ENCODE measurements at regions not wholly inside any gene's neighbourhood (a gene's known extent, or its start where the extent isn't known, plus 50 kb on each side); places are given as distances from the start of the nearest gene placed in this dataset.

DNA sequence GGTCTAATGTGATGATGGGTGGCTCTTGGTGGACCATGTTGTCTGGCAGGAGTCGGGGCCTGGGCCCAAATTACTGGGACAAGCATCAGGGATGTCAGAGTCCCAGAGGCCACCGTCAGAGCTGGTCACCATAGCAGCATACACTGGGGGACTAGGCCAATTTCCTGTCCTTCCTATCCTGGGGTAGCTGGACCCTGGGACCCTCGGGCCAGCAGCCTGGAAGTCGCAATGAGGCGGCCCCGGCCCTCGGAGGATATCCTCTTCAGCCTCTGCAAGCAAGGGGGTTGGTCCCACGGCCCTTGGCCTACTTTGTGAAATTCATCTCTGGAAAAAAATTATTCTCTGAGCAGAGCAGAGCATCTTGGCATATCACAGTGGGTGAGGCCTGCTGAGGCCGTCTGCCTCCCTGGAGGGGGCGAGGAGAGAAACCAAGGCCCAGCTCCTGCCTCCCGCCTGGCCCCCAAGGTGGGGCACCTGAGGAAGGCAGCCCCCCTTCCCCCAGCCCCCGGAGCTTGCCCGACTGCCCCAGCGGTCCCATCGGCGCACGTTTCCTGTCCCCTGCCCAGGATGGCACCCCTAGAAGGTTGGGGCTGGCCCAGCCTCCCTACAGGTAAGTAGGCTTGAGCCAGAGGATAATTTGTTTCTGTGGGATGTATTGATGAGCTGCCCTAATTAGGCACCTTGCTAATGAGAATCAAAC is 135.0 kb upstream of the MYL2 start:
- no peak for ATAC-seq
- TF ChIP-seq OSR1 (CRISPR knock-in tag; IDR thresholded peaks at IDR 0.05): no peak

DNA sequence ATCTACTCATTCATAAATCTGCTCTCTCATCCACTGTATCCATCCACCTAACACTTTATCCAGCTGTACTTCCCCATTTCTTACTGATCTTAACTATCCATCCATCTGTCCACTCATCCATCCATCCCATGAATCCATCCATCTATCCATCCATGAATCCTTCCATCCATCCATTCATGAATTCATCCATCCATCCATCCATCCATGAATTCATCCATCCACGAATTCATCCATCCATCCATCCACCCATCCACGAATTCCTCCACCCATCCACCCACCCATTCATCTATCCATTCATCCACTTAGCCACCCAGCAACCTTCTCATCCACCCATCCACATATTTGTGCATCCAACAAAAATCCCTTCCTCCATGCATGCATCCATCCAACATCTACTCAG is 128.6 kb upstream of the MYL2 start:
- TF ChIP-seq OSR1 (CRISPR knock-in tag; IDR thresholded peaks at IDR 0.05) (no peak), TCF4 (CRISPR knock-in tag; IDR thresholded peaks at IDR 0.05; ENCODE audit: borderline replicate concordance) (no peak), ZNF565 (CRISPR knock-in tag; conservative IDR thresholded peaks at IDR 0.05; ENCODE audit: low read depth) (no peak), GLIS3 (CRISPR knock-in tag; IDR thresholded peaks at IDR 0.05) (no peak), ZNF70 (CRISPR knock-in tag; IDR thresholded peaks at IDR 0.05) (no peak), RARB (CRISPR knock-in tag; IDR thresholded peaks at IDR 0.05) (no peak)
- ATAC-seq: no peak

DNA sequence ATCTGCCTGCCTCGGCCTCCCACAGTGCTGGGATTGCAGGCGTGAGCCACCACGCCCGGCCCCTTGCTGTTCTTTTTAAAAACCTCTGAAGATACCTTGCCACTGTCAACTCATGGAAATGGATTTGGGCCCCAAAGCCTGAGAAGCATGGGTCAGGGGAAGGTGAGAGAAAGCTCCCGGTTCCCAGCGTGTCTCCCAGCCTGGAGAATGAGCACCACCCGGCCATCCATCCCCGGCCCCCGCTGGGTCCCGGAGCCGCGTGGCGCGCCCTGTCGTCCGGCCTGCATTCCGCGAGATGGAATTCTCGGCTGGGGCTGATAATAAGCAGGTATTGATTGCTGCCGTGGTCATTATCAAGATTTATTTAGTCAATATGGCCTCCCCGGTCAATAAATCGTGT is 126.5 kb upstream of the MYL2 start:
- no peak for ATAC-seq
- TF ChIP-seq ESRRG (CRISPR knock-in tag; IDR thresholded peaks at IDR 0.05): no peak
- TF ChIP-seq ARNTL (CRISPR knock-in tag; IDR thresholded peaks at IDR 0.05; ENCODE audit: borderline replicate concordance, low read depth): no peak
- no peak for TF ChIP-seq GLIS3 (CRISPR knock-in tag; IDR thresholded peaks at IDR 0.05)
- no peak for TF ChIP-seq BACH2 (CRISPR knock-in tag; IDR thresholded peaks at IDR 0.05; ENCODE audit: borderline replicate concordance)
- no peak for TF ChIP-seq TCF4 (CRISPR knock-in tag; IDR thresholded peaks at IDR 0.05; ENCODE audit: borderline replicate concordance)
- TF ChIP-seq, protein P1, sequence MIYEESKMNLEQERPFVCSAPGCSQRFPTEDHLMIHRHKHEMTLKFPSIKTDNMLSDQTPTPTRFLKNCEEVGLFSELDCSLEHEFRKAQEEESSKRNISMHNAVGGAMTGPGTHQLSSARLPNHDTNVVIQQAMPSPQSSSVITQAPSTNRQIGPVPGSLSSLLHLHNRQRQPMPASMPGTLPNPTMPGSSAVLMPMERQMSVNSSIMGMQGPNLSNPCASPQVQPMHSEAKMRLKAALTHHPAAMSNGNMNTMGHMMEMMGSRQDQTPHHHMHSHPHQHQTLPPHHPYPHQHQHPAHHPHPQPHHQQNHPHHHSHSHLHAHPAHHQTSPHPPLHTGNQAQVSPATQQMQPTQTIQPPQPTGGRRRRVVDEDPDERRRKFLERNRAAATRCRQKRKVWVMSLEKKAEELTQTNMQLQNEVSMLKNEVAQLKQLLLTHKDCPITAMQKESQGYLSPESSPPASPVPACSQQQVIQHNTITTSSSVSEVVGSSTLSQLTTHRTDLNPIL (CRISPR knock-in tag; IDR thresholded peaks at IDR 0.05; ENCODE audit: low read depth): no peak
- TF ChIP-seq SNAI2 (CRISPR knock-in tag; IDR thresholded peaks at IDR 0.05): no peak
- TF ChIP-seq ZNF565 (CRISPR knock-in tag; conservative IDR thresholded peaks at IDR 0.05; ENCODE audit: low read depth): no peak
- TF ChIP-seq ZNF8 (CRISPR knock-in tag; IDR thresholded peaks at IDR 0.05): no peak

DNA sequence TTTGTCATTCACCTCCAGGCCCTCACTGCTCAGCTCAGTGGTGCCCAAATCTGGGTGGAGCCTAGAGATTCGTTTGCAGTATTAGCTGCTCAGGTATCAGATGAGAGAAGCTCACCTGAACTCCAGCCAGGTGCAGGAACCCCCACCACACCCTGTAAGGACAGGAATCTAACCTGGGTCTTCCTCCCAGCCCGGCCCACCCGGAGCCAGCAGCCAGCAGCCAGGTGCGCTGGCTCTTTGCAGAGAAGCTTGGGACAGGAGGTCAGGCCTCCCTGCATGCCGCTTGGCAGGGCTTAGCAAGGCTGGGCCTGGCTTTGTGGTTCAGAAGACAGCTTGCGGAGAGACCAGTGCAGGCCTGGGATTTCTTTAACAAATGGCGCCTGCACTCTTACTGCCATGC is 125.6 kb upstream of the MYL2 start:
- TF ChIP-seq ZNF70 (CRISPR knock-in tag; IDR thresholded peaks at IDR 0.05) (no peak), ZNF565 (CRISPR knock-in tag; conservative IDR thresholded peaks at IDR 0.05; ENCODE audit: low read depth) (no peak), TCF4 (CRISPR knock-in tag; IDR thresholded peaks at IDR 0.05; ENCODE audit: borderline replicate concordance) (no peak), ISL1 (CRISPR knock-in tag; IDR thresholded peaks at IDR 0.05) (no peak), RARB (CRISPR knock-in tag; IDR thresholded peaks at IDR 0.05) (no peak), BACH2 (CRISPR knock-in tag; IDR thresholded peaks at IDR 0.05; ENCODE audit: borderline replicate concordance) (no peak), ESRRG (CRISPR knock-in tag; IDR thresholded peaks at IDR 0.05) (no peak), TOX (CRISPR knock-in tag; IDR thresholded peaks at IDR 0.05; ENCODE audit: borderline replicate concordance) (no peak)
- TF ChIP-seq, protein P2, sequence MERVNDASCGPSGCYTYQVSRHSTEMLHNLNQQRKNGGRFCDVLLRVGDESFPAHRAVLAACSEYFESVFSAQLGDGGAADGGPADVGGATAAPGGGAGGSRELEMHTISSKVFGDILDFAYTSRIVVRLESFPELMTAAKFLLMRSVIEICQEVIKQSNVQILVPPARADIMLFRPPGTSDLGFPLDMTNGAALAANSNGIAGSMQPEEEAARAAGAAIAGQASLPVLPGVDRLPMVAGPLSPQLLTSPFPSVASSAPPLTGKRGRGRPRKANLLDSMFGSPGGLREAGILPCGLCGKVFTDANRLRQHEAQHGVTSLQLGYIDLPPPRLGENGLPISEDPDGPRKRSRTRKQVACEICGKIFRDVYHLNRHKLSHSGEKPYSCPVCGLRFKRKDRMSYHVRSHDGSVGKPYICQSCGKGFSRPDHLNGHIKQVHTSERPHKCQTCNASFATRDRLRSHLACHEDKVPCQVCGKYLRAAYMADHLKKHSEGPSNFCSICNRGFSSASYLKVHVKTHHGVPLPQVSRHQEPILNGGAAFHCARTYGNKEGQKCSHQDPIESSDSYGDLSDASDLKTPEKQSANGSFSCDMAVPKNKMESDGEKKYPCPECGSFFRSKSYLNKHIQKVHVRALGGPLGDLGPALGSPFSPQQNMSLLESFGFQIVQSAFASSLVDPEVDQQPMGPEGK (CRISPR knock-in tag; IDR thresholded peaks at IDR 0.05; ENCODE audit: borderline replicate concordance): no peak

DNA sequence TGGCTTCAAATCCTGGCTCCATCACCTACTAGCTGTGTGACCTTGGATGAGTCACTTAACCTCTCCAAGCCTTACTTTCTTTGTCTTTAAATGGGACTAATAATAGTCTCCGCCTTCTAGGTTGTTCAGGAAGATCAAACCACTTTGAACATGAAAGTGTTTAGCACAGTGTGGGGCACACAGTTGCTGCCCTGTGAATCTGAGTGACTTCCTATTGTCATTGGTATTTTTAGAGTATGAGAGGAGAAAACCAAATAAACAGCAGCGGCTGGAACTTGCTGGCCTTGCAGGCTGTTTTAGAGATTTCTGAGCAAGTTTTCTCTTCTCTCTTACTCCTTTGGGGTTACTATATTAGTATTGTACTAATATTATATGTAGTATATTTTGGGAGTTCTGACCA is 120.7 kb upstream of the MYL2 start:
- TF ChIP-seq, protein P2 (CRISPR knock-in tag; IDR thresholded peaks at IDR 0.05; ENCODE audit: borderline replicate concordance): no peak
- TF ChIP-seq, protein P1 (CRISPR knock-in tag; IDR thresholded peaks at IDR 0.05; ENCODE audit: low read depth): no peak
- no peak for TF ChIP-seq TCF4 (CRISPR knock-in tag; IDR thresholded peaks at IDR 0.05; ENCODE audit: borderline replicate concordance)
- no peak for TF ChIP-seq GLIS3 (CRISPR knock-in tag; IDR thresholded peaks at IDR 0.05)
- no peak for TF ChIP-seq BACH2 (CRISPR knock-in tag; IDR thresholded peaks at IDR 0.05; ENCODE audit: borderline replicate concordance)
- TF ChIP-seq ARNTL (CRISPR knock-in tag; IDR thresholded peaks at IDR 0.05; ENCODE audit: borderline replicate concordance, low read depth): no peak
- no peak for TF ChIP-seq RARB (CRISPR knock-in tag; IDR thresholded peaks at IDR 0.05)
- no peak for TF ChIP-seq CSDC2 (CRISPR knock-in tag; IDR thresholded peaks at IDR 0.05)
- no peak for TF ChIP-seq ZNF70 (CRISPR knock-in tag; IDR thresholded peaks at IDR 0.05)
- no peak for TF ChIP-seq ISL1 (CRISPR knock-in tag; IDR thresholded peaks at IDR 0.05)
- no peak for TF ChIP-seq TOX (CRISPR knock-in tag; IDR thresholded peaks at IDR 0.05; ENCODE audit: borderline replicate concordance)
- TF ChIP-seq ZFP3 (CRISPR knock-in tag; IDR thresholded peaks at IDR 0.05): no peak
- no peak for TF ChIP-seq ESRRG (CRISPR knock-in tag; IDR thresholded peaks at IDR 0.05)
- TF ChIP-seq SNAI2 (CRISPR knock-in tag; IDR thresholded peaks at IDR 0.05): no peak
- no peak for TF ChIP-seq OSR1 (CRISPR knock-in tag; IDR thresholded peaks at IDR 0.05)
- TF ChIP-seq, protein P3, sequence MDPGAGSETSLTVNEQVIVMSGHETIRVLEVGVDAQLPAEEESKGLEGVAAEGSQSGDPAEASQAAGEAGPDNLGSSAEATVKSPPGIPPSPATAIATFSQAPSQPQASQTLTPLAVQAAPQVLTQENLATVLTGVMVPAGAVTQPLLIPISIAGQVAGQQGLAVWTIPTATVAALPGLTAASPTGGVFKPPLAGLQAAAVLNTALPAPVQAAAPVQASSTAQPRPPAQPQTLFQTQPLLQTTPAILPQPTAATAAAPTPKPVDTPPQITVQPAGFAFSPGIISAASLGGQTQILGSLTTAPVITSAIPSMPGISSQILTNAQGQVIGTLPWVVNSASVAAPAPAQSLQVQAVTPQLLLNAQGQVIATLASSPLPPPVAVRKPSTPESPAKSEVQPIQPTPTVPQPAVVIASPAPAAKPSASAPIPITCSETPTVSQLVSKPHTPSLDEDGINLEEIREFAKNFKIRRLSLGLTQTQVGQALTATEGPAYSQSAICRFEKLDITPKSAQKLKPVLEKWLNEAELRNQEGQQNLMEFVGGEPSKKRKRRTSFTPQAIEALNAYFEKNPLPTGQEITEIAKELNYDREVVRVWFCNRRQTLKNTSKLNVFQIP (CRISPR knock-in tag; IDR thresholded peaks at IDR 0.05; ENCODE audit: borderline replicate concordance, low read depth): no peak
- TF ChIP-seq, protein P4, sequence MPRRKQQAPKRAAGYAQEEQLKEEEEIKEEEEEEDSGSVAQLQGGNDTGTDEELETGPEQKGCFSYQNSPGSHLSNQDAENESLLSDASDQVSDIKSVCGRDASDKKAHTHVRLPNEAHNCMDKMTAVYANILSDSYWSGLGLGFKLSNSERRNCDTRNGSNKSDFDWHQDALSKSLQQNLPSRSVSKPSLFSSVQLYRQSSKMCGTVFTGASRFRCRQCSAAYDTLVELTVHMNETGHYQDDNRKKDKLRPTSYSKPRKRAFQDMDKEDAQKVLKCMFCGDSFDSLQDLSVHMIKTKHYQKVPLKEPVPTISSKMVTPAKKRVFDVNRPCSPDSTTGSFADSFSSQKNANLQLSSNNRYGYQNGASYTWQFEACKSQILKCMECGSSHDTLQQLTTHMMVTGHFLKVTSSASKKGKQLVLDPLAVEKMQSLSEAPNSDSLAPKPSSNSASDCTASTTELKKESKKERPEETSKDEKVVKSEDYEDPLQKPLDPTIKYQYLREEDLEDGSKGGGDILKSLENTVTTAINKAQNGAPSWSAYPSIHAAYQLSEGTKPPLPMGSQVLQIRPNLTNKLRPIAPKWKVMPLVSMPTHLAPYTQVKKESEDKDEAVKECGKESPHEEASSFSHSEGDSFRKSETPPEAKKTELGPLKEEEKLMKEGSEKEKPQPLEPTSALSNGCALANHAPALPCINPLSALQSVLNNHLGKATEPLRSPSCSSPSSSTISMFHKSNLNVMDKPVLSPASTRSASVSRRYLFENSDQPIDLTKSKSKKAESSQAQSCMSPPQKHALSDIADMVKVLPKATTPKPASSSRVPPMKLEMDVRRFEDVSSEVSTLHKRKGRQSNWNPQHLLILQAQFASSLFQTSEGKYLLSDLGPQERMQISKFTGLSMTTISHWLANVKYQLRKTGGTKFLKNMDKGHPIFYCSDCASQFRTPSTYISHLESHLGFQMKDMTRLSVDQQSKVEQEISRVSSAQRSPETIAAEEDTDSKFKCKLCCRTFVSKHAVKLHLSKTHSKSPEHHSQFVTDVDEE (CRISPR knock-in tag; IDR thresholded peaks at IDR 0.05): no peak
- no peak for ATAC-seq

More for the DNA sequence above, 125.6 kb upstream of the MYL2 start:
- ATAC-seq: no peak
